GM10248 (cell line): ENCODE measurements at regions not wholly inside any gene's neighbourhood (a gene's known extent, or its start where the extent isn't known, plus 50 kb on each side); places are given as distances from the start of the nearest gene placed in this dataset.

Experiments used
- CTCF ChIA-PET: fragments of 300-600 bp; sonication (Branson Sonifier 250); formaldehyde crosslinking; extraction: SDS; loops from one replicate; lab custom pipeline; 2021; ENCODE audit warnings: antibody characterized with exemption; lab: Yijun Ruan, JAX
- POLR2A ChIA-PET: fragments of 350-650 bp; sonication (Branson Sonifier 250); formaldehyde crosslinking; extraction: SDS; loops from one replicate; lab custom pipeline; 2020; ENCODE audit warnings: antibody characterized with exemption; lab: Yijun Ruan, JAX
- DNase-seq: peaks from one replicate; pipeline ENCODE4 v3.0.0; 2012; ENCODE audit errors: extremely low spot score
- CTCF ChIP-seq: IDR thresholded peaks from 2 replicates; pipeline ENCODE4 v1.5.1; 2012; ENCODE audit warnings: mild to moderate bottlenecking, low read depth; ENCODE audit errors: extremely low read depth, missing control alignments, control extremely low read depth

GRCh38 chr5:104541141-104541785 is 978.7 kb upstream of the NUDT12 start:
- ChIA-PET POLR2A (no interaction called here), CTCF (interaction anchor here (1.8 kb wide), 1 partner anchor 14 kb away, joined by 3 read pairs; no protein-coding TSS in a partner anchor)
- no peak for DNase-seq
- no peak for TF ChIP-seq CTCF

GRCh38 chr5:104540448-104540847 is 977.9 kb upstream of the NUDT12 start:
- ChIA-PET POLR2A (no interaction called here), CTCF (no interaction called here)
- TF ChIP-seq CTCF = no peak
- DNase-seq = no peak

- DNase-seq = no peak
- ChIA-PET CTCF (interaction anchor here (1.2 kb wide), 1 partner anchor 14 kb away, joined by 4 read pairs; no protein-coding TSS in a partner anchor), POLR2A (no interaction called here)
- no peak for TF ChIP-seq CTCF
Observed at GRCh38 chr5:104539618-104540350, 977.2 kb upstream of the NUDT12 start.

- no peak for DNase-seq
- TF ChIP-seq CTCF = no peak
- CTCF ChIA-PET = interaction anchor here (0.9 kb wide), 1 partner anchor 9 kb away, joined by 6 read pairs; no protein-coding TSS in a partner anchor
- POLR2A ChIA-PET = no interaction called here
Observed at GRCh38 chr5:104538734-104539133, 976.1 kb upstream of the NUDT12 start.

GRCh38 chr5:104533498-104533897 is 970.9 kb upstream of the NUDT12 start:
- ChIA-PET CTCF (no interaction called here), POLR2A (no interaction called here)
- no peak for DNase-seq
- no peak for TF ChIP-seq CTCF

GRCh38 chr5:104526866-104527265 is 964.3 kb upstream of the NUDT12 start:
- no peak for TF ChIP-seq CTCF
- ChIA-PET POLR2A (no interaction called here), CTCF (interaction anchor here (0.9 to 1.6 kb wide), 3 partner anchors 9 to 17 kb away, joined by 4 to 6 read pairs (median 4); no protein-coding TSS in a partner anchor)
- DNase-seq = no peak
